GM12865 (cell line): ENCODE measurements at regions not wholly inside any gene's neighbourhood (a gene's known extent, or its start where the extent isn't known, plus 50 kb on each side); places are given as distances from the start of the nearest gene placed in this dataset.

Experiments
- DNase-seq: peaks from one replicate; pipeline ENCODE4 v3.0.0; 2010; ENCODE audit warnings: low read depth
- H3K4me3 ChIP-seq: 2 replicates; pipeline ENCODE4 v1.5.1; 2011; ENCODE audit warnings: mild to moderate bottlenecking, low read depth, low read length, control low read depth
- CTCF ChIP-seq: IDR thresholded peaks from 2 replicates; pipeline ENCODE4 v1.5.1; 2011; ENCODE audit warnings: low read length, control low read depth, low read depth, inconsistent platforms; ENCODE audit not compliant: insufficient read depth; ENCODE audit errors: missing control alignments

GRCh38 chr1:29772584-29773100 lies 536.3 kb downstream of the PTPRU start:
- no peak for TF ChIP-seq CTCF
- no peak for DNase-seq
- no peak overlapping the region for H3K4me3 ChIP-seq

GRCh38 chr1:29767769-29768425 lies 531.6 kb downstream of the PTPRU start:
- no peak for DNase-seq
- H3K4me3 ChIP-seq = no peak overlapping the region
- no peak for TF ChIP-seq CTCF

- TF ChIP-seq CTCF = no peak
- no peak for DNase-seq
- H3K4me3 ChIP-seq = no peak overlapping the region
Measured at GRCh38 chr1:29767088-29767685, 530.9 kb downstream of the PTPRU start.

GRCh38 chr1:29762635-29763034 lies 526.3 kb downstream of the PTPRU start:
- H3K4me3 ChIP-seq = no peak overlapping the region
- DNase-seq = no peak
- no peak for TF ChIP-seq CTCF

- H3K4me3 ChIP-seq = no peak overlapping the region
- TF ChIP-seq CTCF = no peak
- DNase-seq = no peak
Measured at GRCh38 chr1:29761159-29761928, 525.0 kb downstream of the PTPRU start.

- DNase-seq = no peak
- no peak overlapping the region for H3K4me3 ChIP-seq
- no peak for TF ChIP-seq CTCF
Measured at GRCh38 chr1:29760067-29760564, 523.8 kb downstream of the PTPRU start.
